Uterus (tissue), 3 donors: ENCODE measurements at regions not wholly inside any gene's neighbourhood (a gene's known extent, or its start where the extent isn't known, plus 50 kb on each side); places are given as distances from the start of the nearest gene placed in this dataset.

Source experiments
- DNase-seq, 2 donors: peaks; one replicate each; pipeline ENCODE4 v3.0.0-alpha.2; 2019 to 2020
- H3K27ac ChIP-seq, 2 donors: fragments of 200-600 bp; sonication (generic); 1 replicate in 1 of 2; 2 replicates in 1 of 2; pipeline ENCODE4 v1.5.1; 2016 to 2018
- H3K27me3 ChIP-seq, 2 donors: fragments of 200-600 bp; sonication (generic); one replicate each; pipeline ENCODE4 v1.5.1; 2018 to 2019; ENCODE audit warnings: control low read depth in 1 of 2
- H3K36me3 ChIP-seq, 2 donors: fragments of 200-600 bp; sonication (generic); one replicate each; pipeline ENCODE4 v1.5.1; 2019; ENCODE audit warnings: control low read depth in 1 of 2
- H3K4me1 ChIP-seq, 2 donors: fragments of 200-600 bp; sonication (generic); one replicate each; pipeline ENCODE4 v1.5.1; 2018 to 2019; ENCODE audit warnings: control low read depth in 1 of 2
- H3K4me3 ChIP-seq, 2 donors: fragments of 200-600 bp; sonication (generic); 1 replicate in 1 of 2; 2 replicates in 1 of 2; pipeline ENCODE4 v1.5.1; 2018 to 2019; ENCODE audit warnings: mild to moderate bottlenecking in 1 of 2
- H3K9me3 ChIP-seq, 2 donors: fragments of 200-600 bp; sonication (generic); one replicate each; pipeline ENCODE4 v1.5.1; 2019; ENCODE audit warnings: control low read depth in 1 of 2
- CTCF ChIP-seq, 4 experiments: fragments of 200-600 bp in 2 of 4; fragments of 450-650 bp in 2 of 4; sonication (generic) in 2 of 4; IDR thresholded peaks; one replicate each; pipeline ENCODE4 v1.5.1; 2016 to 2019; ENCODE audit warnings: antibody characterized with exemption in 4 of 4, mild to moderate bottlenecking in 2 of 4, moderate library complexity in 1 of 4
- POLR2A ChIP-seq, 2 donors: fragments of 450-650 bp; IDR thresholded peaks; one replicate each; pipeline ENCODE4 v1.6.1; 2016; ENCODE audit warnings: antibody characterized with exemption in 2 of 2, mild to moderate bottlenecking in 1 of 2, moderate library complexity in 1 of 2
- intact Hi-C: fragments of 100-400 bp; cut with DNase I; formaldehyde crosslinking; loops from one replicate; pipeline ENCODE4 v1.15.1; 2023; ENCODE audit warnings: low total_unique reads
- donor health status: DM: yes; HTN: yes; CAD: no.

- H3K27me3 ChIP-seq: no peaks in the 10 kb centered on the region
- no peak for TF ChIP-seq CTCF (IDR thresholded peaks at IDR 0.05)
- TF ChIP-seq POLR2A (IDR thresholded peaks at IDR 0.05): no peak
- intact Hi-C loops: no loop called here
- no peak overlapping the region for H3K27ac ChIP-seq
- no peaks in the 10 kb centered on the region for H3K36me3 ChIP-seq
- DNase-seq: no peak
- no peaks in the 10 kb centered on the region for H3K4me1 ChIP-seq
- no peaks in the 10 kb centered on the region for H3K9me3 ChIP-seq
- H3K4me3 ChIP-seq: no peak overlapping the region
Measured at GRCh38 chr4:165754664-165755063, 118.4 kb upstream of the TLL1 start.

- Histone ChIP-seq H3K4me1 (no peaks in the 10 kb centered on the region), H3K36me3 (no peaks in the 10 kb centered on the region), H3K4me3 (no peak overlapping the region), H3K9me3 (no peaks in the 10 kb centered on the region), H3K27ac (no peak overlapping the region), H3K27me3 (no peaks in the 10 kb centered on the region)
- intact Hi-C loops: no loop called here
- TF ChIP-seq CTCF (IDR thresholded peaks at IDR 0.05): no peak
- no peak for TF ChIP-seq POLR2A (IDR thresholded peaks at IDR 0.05)
- DNase-seq: no peak
Measured at GRCh38 chr4:165756836-165757235, 116.2 kb upstream of the TLL1 start.

- no peaks in the 10 kb centered on the region for H3K4me1 ChIP-seq
- H3K27ac ChIP-seq: no peak overlapping the region
- no peaks in the 10 kb centered on the region for H3K36me3 ChIP-seq
- DNase-seq: no peak
- TF ChIP-seq POLR2A (IDR thresholded peaks at IDR 0.05) (no peak), CTCF (IDR thresholded peaks at IDR 0.05) (no peak)
- intact Hi-C loops: no loop called here
- no peaks in the 10 kb centered on the region for H3K9me3 ChIP-seq
- H3K27me3 ChIP-seq: no peaks in the 10 kb centered on the region
- H3K4me3 ChIP-seq: no peak overlapping the region
Measured at GRCh38 chr4:165757451-165757850, 115.6 kb upstream of the TLL1 start.

- H3K27ac ChIP-seq: no peak overlapping the region
- intact Hi-C loops: no loop called here
- no peaks in the 10 kb centered on the region for H3K9me3 ChIP-seq
- H3K4me3 ChIP-seq: no peak overlapping the region
- TF ChIP-seq POLR2A (IDR thresholded peaks at IDR 0.05) (no peak), CTCF (IDR thresholded peaks at IDR 0.05) (no peak)
- H3K27me3 ChIP-seq: no peaks in the 10 kb centered on the region
- H3K36me3 ChIP-seq: no peaks in the 10 kb centered on the region
- no peaks in the 10 kb centered on the region for H3K4me1 ChIP-seq
- DNase-seq: no peak
Measured at GRCh38 chr4:165758086-165758485, 115.0 kb upstream of the TLL1 start.

GRCh38 chr4:165760182-165760581 lies 112.9 kb upstream of the TLL1 start:
- no peak for TF ChIP-seq POLR2A (IDR thresholded peaks at IDR 0.05)
- TF ChIP-seq CTCF (IDR thresholded peaks at IDR 0.05): no peak
- intact Hi-C loops: no loop called here

More at GRCh38 chr4:165760182-165760581, 112.9 kb upstream of the TLL1 start:
- no peak for DNase-seq
- Histone ChIP-seq H3K4me1 (no peaks in the 10 kb centered on the region), H3K27me3 (no peaks in the 10 kb centered on the region), H3K9me3 (no peaks in the 10 kb centered on the region), H3K36me3 (no peaks in the 10 kb centered on the region), H3K4me3 (no peak overlapping the region), H3K27ac (no peak overlapping the region)
